Transverse colon (tissue), 4 donors: ENCODE measurements at regions not wholly inside any gene's neighbourhood (a gene's known extent, or its start where the extent isn't known, plus 50 kb on each side); places are given as distances from the start of the nearest gene placed in this dataset.

Source experiments
- CTCF ChIP-seq, 5 experiments: fragments of 200-600 bp in 3 of 5; fragments of 450-650 bp in 2 of 5; sonication (generic) in 3 of 5; IDR thresholded peaks; 1 replicate in 2 of 5; 2 replicates in 3 of 5; pipeline ENCODE4 v1.5.1; 2016 to 2017; ENCODE audit warnings: antibody characterized with exemption in 5 of 5, inconsistent platforms in 3 of 5, mild to moderate bottlenecking in 2 of 5, moderate library complexity in 1 of 5
- POLR2AphosphoS5 ChIP-seq, 3 donors: sonication (generic); formaldehyde crosslinking; IDR thresholded peaks; one replicate each; pipeline ENCODE4 v1.6.1; 2016; ENCODE audit warnings: antibody characterized with exemption in 3 of 3

GRCh38 chr6:85285934-85286333 is 163.9 kb upstream of the NT5E start:
- TF ChIP-seq CTCF (IDR thresholded peaks at IDR 0.05): no peak
- no peak for TF ChIP-seq POLR2AphosphoS5 (IDR thresholded peaks at IDR 0.05)
